Fibroblast of skin of left quadriceps (primary cell): ENCODE measurements at regions not wholly inside any gene's neighbourhood (a gene's known extent, or its start where the extent isn't known, plus 50 kb on each side); places are given as distances from the start of the nearest gene placed in this dataset.

Experiments
- DNase-seq, 2 experiments: peaks; one replicate each; pipeline ENCODE4 v3.0.0-alpha.2; 2013; ENCODE audit warnings: low read depth in 2 of 2

DNA sequence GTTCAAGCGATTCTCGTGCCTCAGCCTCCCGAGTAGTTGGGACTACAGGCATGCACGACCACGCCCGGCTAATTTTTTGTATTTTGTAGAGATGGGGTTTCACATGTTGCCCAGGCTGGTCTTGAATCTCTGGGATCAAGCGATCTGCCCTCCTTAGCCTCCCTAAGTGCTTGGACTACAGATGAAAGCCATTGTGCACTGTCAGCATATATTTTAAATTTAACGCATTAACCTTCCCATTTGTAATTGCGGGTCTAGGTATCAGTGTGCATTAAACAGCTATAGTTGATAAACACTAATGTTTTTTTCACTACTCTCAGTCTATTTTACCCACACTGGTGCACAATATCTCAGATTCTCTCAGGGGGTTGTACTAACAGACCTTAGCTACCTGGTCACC, 1930.8 kb downstream of the C4orf33 start:
- no peak for DNase-seq

- no peak for DNase-seq
Observed at GRCh38 chr4:131044368-131044767, 1948.4 kb downstream of the C4orf33 start.

DNA sequence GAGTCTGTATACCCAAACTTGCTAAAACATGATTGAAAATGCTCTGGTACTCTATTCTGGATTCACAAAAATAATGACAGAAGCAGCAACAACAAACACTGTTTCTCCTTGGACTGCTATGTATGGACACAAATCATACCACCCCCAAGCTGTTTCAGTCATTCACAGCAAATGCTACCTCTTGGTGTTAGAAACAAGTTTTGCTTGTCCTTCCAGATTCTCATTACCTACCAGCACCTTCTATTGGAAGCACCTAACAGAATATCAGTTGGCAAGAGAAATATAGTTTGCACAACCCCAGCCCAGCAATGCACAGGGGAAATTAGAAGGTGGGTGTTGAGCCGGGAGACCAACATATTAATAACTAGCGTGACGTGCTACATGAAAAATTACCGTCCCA, 1950.9 kb downstream of the C4orf33 start:
- no peak for DNase-seq

DNA sequence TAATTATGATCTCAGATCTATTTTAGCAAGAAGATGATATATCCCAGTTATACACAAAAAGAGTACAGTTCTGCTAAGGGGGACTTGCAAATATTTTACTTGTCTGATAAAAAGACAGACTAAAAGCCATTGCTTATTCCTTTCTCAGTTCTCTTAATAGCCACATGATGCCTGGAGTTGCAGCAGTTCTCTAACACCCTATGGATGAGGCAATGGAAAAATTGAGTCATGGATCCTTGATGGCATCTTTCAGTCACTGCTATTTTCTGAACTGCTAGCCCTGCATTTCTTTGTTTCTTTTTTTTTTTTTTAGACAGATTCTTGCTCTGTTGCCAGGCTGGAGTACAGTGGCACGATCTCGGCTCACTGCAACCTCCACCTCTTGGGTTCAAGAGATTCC, 1956.7 kb downstream of the C4orf33 start:
- DNase-seq, result no peak

GRCh38 chr4:131054489-131055019, 1958.6 kb downstream of the C4orf33 start:
- no peak for DNase-seq

DNA sequence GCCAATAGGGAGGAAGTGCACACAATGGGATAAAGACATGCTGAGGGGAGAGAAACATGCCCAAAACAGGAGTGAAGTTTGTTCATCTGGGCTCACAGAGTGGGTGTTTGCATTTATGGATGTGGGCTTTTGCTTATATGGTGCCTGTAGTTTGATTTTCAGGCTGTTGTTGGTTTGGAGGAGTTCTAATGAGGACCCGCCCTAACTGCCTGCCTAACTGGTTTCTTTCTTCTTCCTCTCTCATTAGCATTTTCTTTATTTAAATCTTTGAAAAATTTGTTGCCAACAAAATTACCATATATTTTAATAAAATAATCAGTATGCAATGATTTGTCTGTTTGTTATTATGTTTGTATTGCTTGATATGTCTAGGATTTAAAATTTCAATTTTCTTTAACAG, 1965.8 kb downstream of the C4orf33 start:
- DNase-seq, result no peak

GRCh38 chr4:131063878-131064277, 1967.9 kb downstream of the C4orf33 start:
- DNase-seq, result no peak

DNA sequence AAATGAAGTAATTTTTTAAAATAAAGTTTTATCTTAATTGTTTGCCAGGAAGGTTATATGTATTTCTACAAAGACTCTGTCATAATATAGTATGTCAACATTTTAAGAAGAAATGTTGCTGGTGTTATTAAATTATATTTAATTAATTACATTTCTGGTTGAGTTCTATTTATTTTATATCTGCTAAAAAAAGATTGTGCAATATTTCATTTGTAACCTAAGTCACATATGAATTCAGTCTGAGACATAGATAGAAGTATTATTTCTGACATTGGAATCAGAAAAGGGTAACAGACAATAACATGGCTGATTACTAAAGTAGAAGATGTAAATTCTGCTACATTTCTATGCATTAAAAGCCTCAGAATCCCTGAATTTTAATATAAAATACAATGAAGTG, 1985.1 kb downstream of the C4orf33 start:
- no peak for DNase-seq

GRCh38 chr4:131084997-131085396, 1989.0 kb downstream of the C4orf33 start:
- DNase-seq, result no peak

DNA sequence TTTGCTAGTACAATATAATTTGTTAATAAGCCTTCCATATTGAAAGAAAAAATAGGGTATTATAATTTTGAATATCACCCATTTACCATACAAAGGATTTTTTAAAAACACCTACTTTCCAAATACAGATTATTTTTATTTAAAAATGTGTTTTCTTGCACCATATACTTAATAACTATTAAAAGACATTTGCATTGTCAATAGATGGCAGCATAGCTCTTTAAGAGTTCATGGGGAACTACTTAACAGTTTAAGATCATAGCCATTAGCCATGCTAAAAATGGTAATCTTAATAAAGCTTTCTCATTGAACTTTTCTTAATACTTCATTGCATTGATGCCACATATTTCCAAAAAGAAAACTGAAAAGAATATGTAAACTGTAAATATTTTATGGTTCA, 1995.9 kb downstream of the C4orf33 start:
- DNase-seq, result peak; percentile 14 to 16

DNA sequence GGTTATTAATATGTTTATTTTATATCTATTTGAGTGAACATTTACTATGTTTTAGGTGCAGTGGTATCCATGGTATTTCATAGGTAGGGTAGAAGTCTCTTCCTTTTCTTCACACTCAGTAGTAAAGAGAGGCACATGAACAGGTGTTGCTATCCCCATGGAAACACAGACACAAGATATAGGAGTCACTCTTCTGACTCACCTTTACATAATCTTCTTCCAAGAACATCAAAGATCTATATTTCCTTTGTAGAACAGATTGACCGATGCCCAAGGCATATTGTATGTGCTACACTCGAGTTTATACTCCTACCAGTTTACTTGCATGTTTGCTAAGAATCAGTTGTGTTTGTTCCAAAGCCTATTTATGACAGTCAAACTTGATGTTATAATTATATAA, 1997.4 kb downstream of the C4orf33 start:
- DNase-seq, result no peak

- no peak for DNase-seq
Observed at GRCh38 chr4:131098976-131099375, 2003.0 kb downstream of the C4orf33 start.

DNA sequence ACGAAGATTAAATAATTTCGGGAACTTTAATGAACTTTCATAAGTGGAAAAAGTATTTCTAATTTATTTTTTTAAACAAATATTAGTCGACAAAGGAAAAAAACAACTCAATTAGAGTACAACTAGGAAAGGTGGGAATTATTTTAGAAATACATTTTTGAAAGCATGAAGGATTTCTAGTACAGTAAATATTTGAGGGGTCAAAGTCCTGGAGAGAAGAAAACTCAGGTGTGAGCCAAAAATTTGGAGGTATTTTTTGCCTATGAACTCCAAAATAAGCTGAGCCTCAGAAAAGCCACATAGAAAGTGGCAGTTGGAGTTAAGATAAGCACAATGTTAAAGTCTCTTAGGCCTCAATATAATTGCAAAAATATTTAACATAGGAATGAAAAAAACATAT, 2017.3 kb downstream of the C4orf33 start:
- DNase-seq, result no peak

DNA sequence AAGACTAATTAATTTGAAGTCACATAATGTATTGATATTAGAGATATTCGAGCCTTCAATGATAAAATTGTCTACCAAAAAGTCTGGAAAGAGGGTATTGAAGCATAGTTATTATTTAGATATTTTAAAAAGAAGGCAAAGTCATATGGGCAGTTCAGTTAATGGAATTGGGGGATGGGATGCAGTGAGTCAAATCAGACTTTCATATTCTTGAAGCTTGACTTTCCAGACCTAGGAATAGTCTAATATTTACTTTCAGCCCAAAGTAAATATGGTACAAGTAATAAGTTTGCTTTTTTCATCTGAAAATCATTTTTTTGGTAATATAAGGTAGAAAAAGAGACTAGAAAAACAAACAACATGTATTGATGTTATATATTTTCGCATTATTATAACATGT, 2017.8 kb downstream of the C4orf33 start:
- DNase-seq, result no peak

- no peak for DNase-seq
Observed at GRCh38 chr4:131119661-131120060, 2023.7 kb downstream of the C4orf33 start.

DNA sequence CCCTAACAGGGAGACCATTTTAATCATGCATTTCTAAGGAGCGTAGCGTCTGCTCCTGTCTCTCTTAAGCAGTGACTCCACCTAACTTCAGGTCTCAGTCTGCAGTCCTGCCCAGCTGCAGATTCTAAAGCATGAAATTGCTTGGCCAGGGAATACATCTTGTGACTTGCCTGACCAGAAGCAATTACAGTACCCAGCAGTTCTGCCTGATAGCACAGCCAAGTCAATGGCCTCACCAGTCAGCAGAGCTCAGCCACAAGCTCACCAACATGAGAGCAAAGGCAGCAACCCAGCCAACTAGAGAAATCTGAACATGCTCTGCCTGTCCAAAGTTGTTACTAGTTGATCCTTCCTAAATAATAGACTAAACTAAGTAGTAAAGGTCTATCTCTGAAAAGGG, 2011.9 kb upstream of the PCDH10 start:
- DNase-seq, result no peak

DNA sequence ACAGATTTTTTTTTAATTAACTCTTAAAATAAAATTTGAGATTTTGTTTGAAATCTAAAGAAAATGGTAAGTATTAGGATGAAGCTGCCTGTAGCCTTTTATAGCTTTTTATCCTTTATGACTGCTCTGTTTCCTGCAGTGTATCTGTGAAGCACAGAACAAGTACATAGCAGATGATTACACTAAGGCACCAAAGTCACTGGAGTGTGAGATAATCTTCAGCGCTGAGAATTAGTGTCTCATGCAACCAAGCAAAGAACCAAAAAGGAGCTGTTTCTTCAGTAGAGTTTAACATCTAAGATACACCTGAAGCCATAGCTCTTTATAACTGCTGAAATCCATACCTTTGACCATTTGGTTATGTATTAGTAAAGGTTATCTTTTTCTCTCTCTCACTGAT, 1989.8 kb upstream of the PCDH10 start:
- DNase-seq, result no peak

DNA sequence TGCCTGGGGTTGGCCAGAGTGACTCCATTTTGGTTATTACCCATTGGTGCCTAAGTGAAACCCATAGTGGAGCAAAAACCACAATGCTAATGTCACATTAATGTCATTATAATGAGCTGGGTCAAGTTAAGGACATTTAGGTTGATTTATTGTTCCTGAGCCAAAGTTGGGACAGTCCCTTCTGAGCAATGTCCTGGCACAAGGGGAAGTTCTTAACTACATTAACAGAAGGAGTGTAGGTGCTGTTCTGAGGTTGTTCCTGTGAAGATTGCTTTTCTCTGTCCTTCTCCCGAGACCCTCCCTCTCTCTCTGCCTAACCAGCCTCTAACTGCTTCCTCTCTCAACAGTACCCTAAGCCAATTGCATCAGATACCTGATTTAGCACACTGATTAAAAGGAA, 1956.8 kb upstream of the PCDH10 start:
- no peak for DNase-seq

- no peak for DNase-seq
Observed at GRCh38 chr4:131207589-131207988, 1941.5 kb upstream of the PCDH10 start.

GRCh38 chr4:131248314-131248713, 1900.8 kb upstream of the PCDH10 start:
- no peak for DNase-seq

- DNase-seq, result no peak
Observed at GRCh38 chr4:131251321-131251720, 1897.8 kb upstream of the PCDH10 start.

DNA sequence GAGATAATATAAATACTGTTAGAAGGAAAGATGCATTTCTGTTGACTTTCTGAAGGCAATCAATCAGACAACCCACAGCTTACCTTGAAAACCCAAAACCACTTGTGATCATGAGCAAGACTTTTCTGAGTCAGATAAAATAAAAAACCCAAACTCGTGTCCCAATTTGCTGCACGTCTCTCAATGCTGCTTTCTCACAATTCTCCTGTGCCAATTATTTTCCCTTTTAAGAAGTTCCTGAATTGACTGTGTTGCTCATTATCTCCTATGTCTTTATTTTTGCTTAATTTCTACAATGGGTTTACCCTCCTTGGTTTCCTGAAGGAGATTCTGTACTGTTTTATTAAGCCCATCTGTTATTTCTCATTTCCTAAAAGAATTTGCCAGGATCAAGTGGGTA, 1891.9 kb upstream of the PCDH10 start:
- no peak for DNase-seq

GRCh38 chr4:131258361-131258760, 1890.7 kb upstream of the PCDH10 start:
- DNase-seq, result no peak

- no peak for DNase-seq
Observed at GRCh38 chr4:131288441-131288840, 1860.7 kb upstream of the PCDH10 start.

DNA sequence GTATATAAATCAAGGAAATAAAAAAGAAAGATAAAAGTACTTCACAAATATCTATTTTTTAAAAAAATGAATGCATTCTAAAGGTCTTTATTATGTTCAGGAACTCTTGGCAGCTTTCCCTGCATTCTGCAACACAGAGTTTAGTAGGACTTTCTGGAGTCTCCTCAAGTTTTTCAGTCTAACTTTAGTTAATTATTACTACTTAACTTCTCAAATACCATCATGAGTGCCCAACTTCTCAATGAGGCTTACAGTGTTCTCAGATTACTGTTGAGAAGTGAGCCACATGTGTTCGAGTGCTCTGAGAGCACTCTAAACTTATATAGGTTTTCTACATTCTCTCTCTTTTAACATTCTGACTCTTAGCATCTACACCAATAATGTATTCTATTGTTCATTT, 1852.9 kb upstream of the PCDH10 start:
- DNase-seq, result no peak
